HCT116 (cell line): ENCODE measurements at regions not wholly inside any gene's neighbourhood (a gene's known extent, or its start where the extent isn't known, plus 50 kb on each side); places are given as distances from the start of the nearest gene placed in this dataset.

Experiments used
- CTCF ChIP-seq, 3 experiments: fragments of 200-600 bp in 1 of 3; sonication (generic) in 1 of 3; IDR thresholded peaks in 2 of 3; conservative IDR thresholded peaks in 1 of 3; 2 replicates each; pipeline ENCODE4 v1.5.1; 2012 to 2017; ENCODE audit warnings: low read depth in 2 of 3, low read length in 2 of 3, antibody characterized with exemption in 1 of 3, borderline replicate concordance in 1 of 3, control low read depth in 1 of 3, mild to moderate bottlenecking in 1 of 3, mixed read lengths in 1 of 3, mixed run types in 1 of 3, moderate library complexity in 1 of 3; ENCODE audit not compliant: insufficient read depth in 1 of 3
- EGR1 ChIP-seq: IDR thresholded peaks from 2 replicates; pipeline ENCODE4 v1.6.1; 2012; ENCODE audit warnings: low read depth
- POLR2A ChIP-seq: IDR thresholded peaks from 2 replicates; pipeline ENCODE4 v1.7.0; 2011; ENCODE audit warnings: borderline replicate concordance; ENCODE audit not compliant: insufficient read depth, insufficient read length; ENCODE audit errors: extremely low read depth
- POLR2AphosphoS5 ChIP-seq: IDR thresholded peaks from 2 replicates; pipeline ENCODE4 v1.6.1; 2011; ENCODE audit warnings: mild to moderate bottlenecking, low read depth, low read length, moderate library complexity
- SIN3A ChIP-seq: IDR thresholded peaks from 2 replicates; pipeline ENCODE4 v1.6.1; 2012; ENCODE audit warnings: low read depth
- ZNF274 ChIP-seq: fragments of 200-500 bp; sonication (Bioruptor generic); IDR thresholded peaks from 2 replicates; pipeline ENCODE4 v1.6.1; 2014; ENCODE audit warnings: mild to moderate bottlenecking, low read depth, low read length, inconsistent platforms

- no peak for TF ChIP-seq CTCF (IDR thresholded peaks at IDR 0.05 in 2 of 3, conservative IDR thresholded peaks at IDR 0.05 in 1 of 3; ENCODE audit: borderline replicate concordance in 1 of 3, insufficient read depth in 1 of 3, low read depth in 2 of 3, low read length in 2 of 3)
- no peak for TF ChIP-seq SIN3A
- no peak for TF ChIP-seq POLR2AphosphoS5
- TF ChIP-seq EGR1: no peak
- no peak for TF ChIP-seq POLR2A
- no peak for TF ChIP-seq ZNF274
Observed at GRCh38 chr1:245036102-245036501, 118.7 kb upstream of the KIF26B start.
